Fibroblast of skin of back (primary cell): ENCODE measurements at regions not wholly inside any gene's neighbourhood (a gene's known extent, or its start where the extent isn't known, plus 50 kb on each side); places are given as distances from the start of the nearest gene placed in this dataset.
"Not testable (repeated sequence)": the region's sequence is repeated elsewhere in the genome, so short reads cannot be mapped to it uniquely, and the experiment has no call there.

Experiments
- DNase-seq: peaks from one replicate; pipeline ENCODE4 v3.0.0-alpha.2; 2013

DNA sequence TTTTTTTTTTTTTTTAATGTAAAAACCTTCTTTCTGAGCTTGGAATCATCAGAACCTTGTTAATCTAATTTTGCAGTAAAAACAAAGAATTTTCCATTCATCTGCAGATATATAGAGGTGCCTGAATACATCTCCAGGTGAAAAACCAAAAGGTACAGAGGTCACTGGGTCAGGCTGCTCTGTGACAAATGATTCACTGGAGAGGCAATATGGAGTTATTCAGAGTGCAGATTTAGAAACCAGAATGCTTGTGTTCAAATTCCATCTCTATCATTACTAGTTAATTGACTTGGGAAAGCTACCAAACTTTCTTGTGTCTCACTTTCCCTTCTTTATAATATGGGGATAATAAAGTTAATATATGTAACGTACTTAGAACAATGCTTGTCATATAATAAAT is 51.5 kb upstream of the C1orf53 start:
- no peak for DNase-seq

DNA sequence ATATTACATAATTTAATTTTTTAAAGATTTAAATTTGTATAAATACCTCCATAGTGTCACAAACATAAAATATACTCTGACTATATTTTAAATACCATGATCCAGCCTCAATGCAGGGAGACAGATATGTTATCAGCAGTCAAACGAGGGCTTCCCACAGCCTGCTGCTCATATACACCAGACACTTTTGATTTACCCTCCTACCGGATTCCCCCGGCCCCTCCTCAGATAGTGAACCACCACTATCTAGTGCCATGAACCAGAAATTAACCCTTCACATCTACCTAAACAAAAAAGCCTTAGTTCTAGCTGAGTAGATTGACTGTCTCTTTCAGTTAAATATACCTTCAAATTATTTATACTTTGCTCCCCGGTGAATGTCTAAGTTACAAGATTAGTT is 52.4 kb upstream of the C1orf53 start:
- DNase-seq: no peak

DNA sequence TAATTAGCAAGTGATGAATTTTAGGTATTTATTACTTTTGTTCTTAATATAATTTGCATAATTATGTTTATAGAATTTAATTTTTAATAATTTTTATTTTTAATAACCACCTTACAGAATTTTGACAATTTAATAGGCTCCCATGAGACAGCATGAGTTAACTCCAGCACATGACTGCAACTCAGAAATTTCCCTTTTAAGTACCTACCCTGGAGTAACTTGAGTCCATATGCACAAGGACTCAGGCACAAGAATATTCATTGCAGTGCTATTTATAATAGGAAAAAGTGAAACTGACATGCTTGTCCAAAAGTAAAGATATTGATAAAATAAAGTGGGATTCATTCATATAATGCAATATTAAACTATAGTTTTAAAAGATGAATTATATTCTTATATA is 54.1 kb upstream of the C1orf53 start:
- no peak for DNase-seq

DNA sequence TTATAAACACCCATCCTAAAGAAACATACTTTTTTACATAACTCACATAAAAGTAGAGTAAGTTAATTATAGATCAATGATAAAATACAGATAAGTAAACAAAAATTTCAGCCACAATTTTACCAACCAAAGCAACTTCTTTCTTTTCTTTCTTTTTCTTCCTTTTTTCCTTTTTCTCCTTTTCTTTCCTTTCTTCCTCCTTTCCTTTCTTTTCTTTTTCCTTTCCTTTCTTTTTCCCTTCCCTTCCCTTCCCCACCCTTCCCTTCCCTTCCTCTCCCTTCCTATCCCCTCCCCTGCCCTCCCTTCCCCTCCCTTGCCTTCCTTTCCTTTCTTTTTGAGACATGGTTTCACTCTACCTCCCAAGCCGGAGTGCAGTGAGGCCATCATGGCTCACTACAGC is 56.5 kb upstream of the C1orf53 start:
- DNase-seq: no peak

DNA sequence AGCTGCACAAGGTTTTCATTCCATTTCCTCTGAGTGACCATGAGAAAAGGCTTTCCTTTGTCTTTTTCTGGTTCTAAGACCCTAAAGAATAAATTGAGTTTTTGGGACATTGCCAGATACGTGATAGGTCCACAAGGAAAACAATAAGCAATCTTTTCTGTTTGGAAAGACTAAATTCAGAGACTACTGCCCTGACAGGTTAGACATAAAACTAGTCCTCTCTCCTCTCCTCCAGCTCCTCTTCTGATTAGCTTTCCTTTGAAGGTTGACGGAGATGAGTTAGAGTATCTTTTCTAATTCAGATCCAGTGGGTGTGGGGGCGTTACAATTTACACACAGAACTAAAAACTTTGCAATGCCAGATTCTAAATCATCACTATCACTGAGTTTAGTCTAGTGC is 57.8 kb upstream of the C1orf53 start:
- no peak for DNase-seq

DNA sequence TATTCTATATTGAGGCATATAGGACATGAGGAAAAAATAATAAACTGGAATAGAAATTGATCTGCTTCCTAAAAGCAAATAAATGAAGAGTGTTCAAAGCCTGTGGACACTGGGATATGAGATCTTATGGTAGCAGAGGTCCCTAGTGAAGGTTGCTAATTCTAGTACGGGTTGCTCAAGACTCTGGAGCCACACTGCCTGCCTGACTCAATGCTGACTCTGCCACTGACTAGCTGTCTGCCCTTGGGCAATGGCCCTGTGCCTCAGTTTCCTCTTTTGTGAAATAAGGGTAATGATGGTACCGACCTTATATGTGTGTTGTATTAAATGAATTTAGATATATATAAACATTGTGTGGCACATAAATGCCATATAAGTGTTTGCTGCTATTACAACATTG is 59.0 kb upstream of the C1orf53 start:
- no peak for DNase-seq

DNA sequence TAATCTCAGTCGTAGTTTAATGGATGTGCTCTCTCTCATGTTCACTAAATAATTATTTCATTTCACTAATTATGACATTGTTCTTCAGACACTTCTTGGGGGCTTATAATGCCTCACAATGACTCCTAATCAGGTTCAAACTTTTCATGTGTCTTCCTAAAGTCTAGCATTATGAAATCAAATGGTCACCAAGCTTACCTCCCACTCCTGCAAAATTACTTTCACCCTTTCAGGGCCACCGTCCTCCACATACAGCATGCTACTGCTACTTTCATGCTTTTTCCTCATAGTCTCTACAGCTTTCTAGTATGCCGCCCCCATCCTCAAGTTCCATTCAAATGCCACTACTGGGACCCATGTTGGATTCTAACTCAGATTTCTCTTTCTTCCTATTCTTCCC is 59.8 kb upstream of the C1orf53 start:
- no peak for DNase-seq

DNA sequence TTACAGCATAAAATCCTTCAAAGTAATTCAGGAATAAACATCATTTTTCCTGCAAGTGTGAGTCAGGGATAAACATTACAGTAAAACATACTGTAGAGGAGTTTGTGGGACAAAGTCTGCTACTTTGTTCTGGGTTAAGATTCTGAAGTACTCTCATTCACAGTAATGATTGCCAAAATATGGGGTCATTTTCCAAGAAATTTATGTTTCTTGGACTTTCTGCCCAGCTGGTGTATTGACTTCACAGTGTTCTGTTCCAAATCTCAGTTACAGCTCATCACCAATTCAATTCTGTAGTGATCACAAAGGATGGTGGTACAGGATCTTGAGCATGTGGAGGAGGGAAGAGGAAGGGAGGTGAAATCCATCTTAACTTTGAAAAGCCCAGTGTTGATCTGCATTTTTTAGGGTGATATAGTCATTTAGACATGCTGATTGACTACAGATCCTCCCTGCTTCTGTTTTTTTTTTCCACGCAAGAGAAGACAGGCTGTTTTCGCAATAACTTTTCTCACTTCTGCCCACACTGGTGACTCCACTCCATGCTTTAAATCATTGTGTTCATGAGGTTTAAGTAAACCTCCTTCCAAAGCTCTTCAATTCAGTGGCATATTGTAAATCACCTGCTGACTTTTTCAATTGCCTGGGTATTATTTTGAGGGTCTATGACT is 60.4 kb upstream of the C1orf53 start:
- DNase-seq: no peak

DNA sequence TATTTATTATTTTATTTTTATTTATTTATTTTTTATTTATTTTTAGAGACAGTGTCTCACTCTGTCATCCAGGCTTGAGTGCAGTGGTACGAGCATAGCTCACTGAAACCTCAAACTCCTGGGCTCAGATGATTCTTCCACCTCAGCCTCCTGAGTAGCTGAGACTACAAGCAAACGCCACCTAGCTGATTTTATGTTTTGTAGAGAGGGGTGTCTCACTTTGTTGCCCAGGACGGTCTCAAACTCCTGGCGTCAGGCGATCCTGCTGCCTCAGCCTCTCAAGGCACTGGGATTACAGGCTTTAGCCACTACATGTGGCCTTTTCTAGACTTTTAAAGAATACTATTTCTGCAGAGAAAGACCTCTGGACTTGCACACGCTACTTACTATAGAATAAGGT is 61.3 kb upstream of the C1orf53 start:
- DNase-seq: no peak

DNA sequence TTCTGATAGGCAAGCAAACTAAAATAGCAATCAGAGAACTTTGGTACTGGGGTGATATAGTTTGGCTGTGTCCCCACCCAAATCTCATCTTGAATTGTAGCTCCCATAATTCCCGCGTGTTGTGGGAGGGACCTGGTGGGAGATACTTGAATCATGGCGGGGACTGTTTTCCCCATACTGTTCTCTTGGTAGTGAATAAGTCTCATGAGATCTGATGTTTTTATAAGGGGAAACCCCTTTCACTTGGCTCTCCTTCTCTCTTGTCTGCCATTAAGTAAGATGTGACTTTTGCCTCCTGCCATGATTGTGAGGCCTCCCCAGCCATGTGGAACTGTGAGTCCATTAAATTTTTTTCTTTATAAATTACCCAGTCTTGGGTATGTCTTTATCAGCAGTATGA is 62.6 kb upstream of the C1orf53 start:
- DNase-seq: not testable (repeated sequence)

DNA sequence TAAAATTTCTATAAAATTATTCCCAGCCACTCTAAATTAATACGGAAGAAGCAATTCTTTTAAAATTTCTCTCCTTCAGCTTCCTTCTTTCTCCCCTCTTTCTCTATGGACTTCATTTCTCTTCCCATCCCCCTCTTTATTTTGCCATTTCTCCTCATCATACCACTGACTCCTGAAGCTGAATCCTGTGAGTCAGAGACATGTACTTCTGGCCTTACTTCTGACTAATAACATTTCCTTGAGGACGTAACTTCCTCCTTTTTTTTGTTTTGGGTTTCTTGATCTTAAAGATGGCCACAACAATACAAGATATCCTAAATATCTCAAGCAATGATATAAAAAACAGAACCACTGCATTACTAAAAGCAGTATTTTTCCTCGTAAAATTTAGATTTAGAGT is 63.6 kb upstream of the DENND1B start:
- peak; percentile 79 for DNase-seq

DNA sequence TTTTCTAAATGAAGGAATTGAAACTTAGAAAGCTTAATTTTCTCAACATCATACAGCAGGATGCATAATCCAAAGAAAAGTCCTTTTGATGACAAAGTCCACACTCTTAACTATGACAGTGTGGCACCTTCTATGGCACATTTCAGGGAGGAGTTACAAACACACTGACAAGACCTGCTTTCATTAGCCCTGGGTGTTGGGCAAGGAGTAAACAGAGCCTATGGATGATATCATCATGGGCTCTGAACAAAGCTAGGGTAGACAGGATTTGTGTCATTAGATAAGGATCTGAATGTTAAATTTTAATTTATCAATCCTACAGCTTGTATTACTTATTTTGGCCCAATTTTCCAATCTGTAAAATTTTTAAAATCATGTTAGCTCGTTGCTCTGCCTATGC is 62.6 kb upstream of the DENND1B start:
- no peak for DNase-seq

DNA sequence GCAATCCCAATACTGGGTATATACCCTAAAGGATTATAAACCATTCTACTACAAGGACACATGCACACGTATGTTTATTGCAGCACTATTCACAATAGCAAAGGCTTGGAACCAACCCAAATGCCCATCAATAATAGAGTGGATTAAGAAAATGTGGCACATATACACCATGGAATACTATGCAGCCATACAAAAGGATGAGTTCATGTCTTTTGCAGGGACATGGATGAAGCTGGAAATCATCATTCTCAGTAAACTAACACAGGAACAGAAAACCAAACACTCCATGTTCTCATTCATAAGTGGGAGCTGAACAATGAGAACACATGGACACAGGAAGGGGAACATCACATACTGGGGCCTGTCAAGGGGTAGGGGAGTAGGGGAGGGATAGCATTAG is 61.1 kb upstream of the DENND1B start:
- DNase-seq: not testable (repeated sequence)

DNA sequence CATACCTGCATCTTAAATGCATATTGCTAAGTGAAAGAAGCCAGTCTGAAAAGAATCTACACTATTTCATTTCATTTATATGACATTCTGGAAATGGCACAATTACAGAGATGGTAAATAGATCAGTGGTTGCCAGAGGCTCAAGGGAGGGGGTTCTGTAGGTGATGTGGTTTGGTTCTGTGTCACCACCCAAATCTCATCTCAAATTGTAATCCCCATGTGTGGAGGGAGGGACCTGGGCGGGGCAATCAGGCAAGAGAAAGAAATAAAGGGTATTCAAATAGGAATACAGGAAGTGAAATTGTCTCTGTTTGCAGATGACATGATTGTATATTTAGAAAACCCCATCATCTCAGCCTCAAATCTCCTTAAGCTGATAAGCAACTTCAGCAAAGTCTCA is 53.7 kb upstream of the DENND1B start:
- DNase-seq: not testable (repeated sequence)

DNA sequence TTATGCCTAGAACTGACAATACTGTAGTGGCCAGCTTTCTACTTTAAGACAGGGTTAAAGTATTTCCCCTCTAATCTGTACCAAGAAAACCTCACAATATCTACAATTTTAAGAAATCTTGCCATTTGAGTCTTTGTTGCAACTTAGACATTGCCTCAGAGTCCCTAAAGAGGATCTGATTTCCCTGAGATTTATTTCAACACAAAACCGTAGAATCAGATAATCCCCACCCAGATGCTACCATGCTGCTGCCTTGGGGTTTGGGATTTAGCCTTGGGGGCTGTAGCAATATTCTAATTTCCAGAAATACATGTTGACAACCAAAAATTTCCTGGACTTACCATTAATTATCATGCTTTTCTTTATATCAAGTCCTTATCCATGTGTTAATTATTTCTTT is 50.3 kb upstream of the DENND1B start:
- DNase-seq: no peak
